GM12878 (cell line): ENCODE measurements at regions not wholly inside any gene's neighbourhood (a gene's known extent, or its start where the extent isn't known, plus 50 kb on each side); places are given as distances from the start of the nearest gene placed in this dataset.

ENCODE experiments used
- CEBPB ChIP-seq, 2 experiments: fragments of 150-350 bp in 1 of 2; IDR thresholded peaks; 2 replicates each; pipeline ENCODE4 v1.6.1; 2012 to 2014; ENCODE audit warnings: low read depth in 2 of 2, low read length in 2 of 2, borderline replicate concordance in 1 of 2, inconsistent platforms in 1 of 2
- CREM ChIP-seq: IDR thresholded peaks from 2 replicates; pipeline ENCODE4 v1.6.1; 2014; ENCODE audit warnings: antibody characterized with exemption, low read depth
- EZH2 ChIP-seq: IDR thresholded peaks from 2 replicates; pipeline ENCODE4 v1.6.1; 2012; ENCODE audit warnings: low read depth, mild to moderate bottlenecking, control low read depth, inconsistent platforms, low read length, borderline replicate concordance; ENCODE audit not compliant: control insufficient read depth
- JUND ChIP-seq: IDR thresholded peaks from 2 replicates; pipeline ENCODE4 v1.6.1; 2012; ENCODE audit warnings: low read depth, mild to moderate bottlenecking, low read length, improper control_type of control experiment, moderate library complexity
- KAT2A ChIP-seq: conservative IDR thresholded peaks from 2 replicates; pipeline ENCODE4 v1.6.1; 2011; ENCODE audit warnings: low read depth, low read length; ENCODE audit not compliant: control insufficient read depth
- MAX ChIP-seq: IDR thresholded peaks from 2 replicates; pipeline ENCODE4 v1.6.1; 2012; ENCODE audit warnings: low read depth, low read length, improper control_type of control experiment
- NFIC ChIP-seq: IDR thresholded peaks from 2 replicates; pipeline ENCODE4 v1.6.1; 2012; ENCODE audit warnings: low read depth, mild to moderate bottlenecking, inconsistent platforms, low read length, moderate library complexity
- POLR2A ChIP-seq: IDR thresholded peaks from 2 replicates; pipeline ENCODE4 v1.6.1; 2011; ENCODE audit warnings: low read depth, mild to moderate bottlenecking, low read length
- RFX5 ChIP-seq: IDR thresholded peaks from 2 replicates; pipeline ENCODE4 v1.6.1; 2011; ENCODE audit warnings: low read depth, low read length, improper control_type of control experiment
- SIN3A ChIP-seq: IDR thresholded peaks from 2 replicates; pipeline ENCODE4 v1.6.1; 2012; ENCODE audit warnings: low read depth, low read length, improper control_type of control experiment
- SMAD1 ChIP-seq: fragments of 450-650 bp; IDR thresholded peaks from 2 replicates; pipeline ENCODE4 v1.6.1; 2018; ENCODE audit warnings: mild to moderate bottlenecking, low read depth; ENCODE audit not compliant: partially characterized antibody
- TCF7 ChIP-seq: IDR thresholded peaks from 2 replicates; pipeline ENCODE4 v1.6.1; 2014; ENCODE audit warnings: antibody characterized with exemption, borderline replicate concordance
- TF ChIP-seq, protein P1 (sequence below), 3 experiments: IDR thresholded peaks in 2 of 3; conservative IDR thresholded peaks in 1 of 3; 2 replicates each; pipeline ENCODE4 v1.5.1; 2011; ENCODE audit warnings: low read depth in 3 of 3, low read length in 3 of 3, mild to moderate bottlenecking in 3 of 3, control low read depth in 2 of 3, moderate library complexity in 2 of 3, inconsistent platforms in 1 of 3, mixed read lengths in 1 of 3; ENCODE audit not compliant: control insufficient read depth in 2 of 3, insufficient read depth in 1 of 3; ENCODE audit errors: extremely low read depth in 1 of 3
- TF ChIP-seq, protein P2 (sequence below): fragments of 150-350 bp; IDR thresholded peaks from 2 replicates; pipeline ENCODE4 v1.6.1; 2016; ENCODE audit warnings: low read depth, low read length

- TF ChIP-seq CREM (no peak), JUND (no peak), POLR2A (no peak), TCF7 (no peak), EZH2 (no peak), SMAD1 (no peak), NFIC (no peak), SIN3A (no peak), RFX5 (no peak), MAX (no peak), KAT2A (no peak), CEBPB (IDR thresholded peaks at IDR 0.05; ENCODE audit: borderline replicate concordance in 1 of 2, low read depth in 2 of 2, low read length in 2 of 2) (no peak)
- TF ChIP-seq, protein P1, sequence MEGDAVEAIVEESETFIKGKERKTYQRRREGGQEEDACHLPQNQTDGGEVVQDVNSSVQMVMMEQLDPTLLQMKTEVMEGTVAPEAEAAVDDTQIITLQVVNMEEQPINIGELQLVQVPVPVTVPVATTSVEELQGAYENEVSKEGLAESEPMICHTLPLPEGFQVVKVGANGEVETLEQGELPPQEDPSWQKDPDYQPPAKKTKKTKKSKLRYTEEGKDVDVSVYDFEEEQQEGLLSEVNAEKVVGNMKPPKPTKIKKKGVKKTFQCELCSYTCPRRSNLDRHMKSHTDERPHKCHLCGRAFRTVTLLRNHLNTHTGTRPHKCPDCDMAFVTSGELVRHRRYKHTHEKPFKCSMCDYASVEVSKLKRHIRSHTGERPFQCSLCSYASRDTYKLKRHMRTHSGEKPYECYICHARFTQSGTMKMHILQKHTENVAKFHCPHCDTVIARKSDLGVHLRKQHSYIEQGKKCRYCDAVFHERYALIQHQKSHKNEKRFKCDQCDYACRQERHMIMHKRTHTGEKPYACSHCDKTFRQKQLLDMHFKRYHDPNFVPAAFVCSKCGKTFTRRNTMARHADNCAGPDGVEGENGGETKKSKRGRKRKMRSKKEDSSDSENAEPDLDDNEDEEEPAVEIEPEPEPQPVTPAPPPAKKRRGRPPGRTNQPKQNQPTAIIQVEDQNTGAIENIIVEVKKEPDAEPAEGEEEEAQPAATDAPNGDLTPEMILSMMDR (IDR thresholded peaks at IDR 0.05 in 2 of 3, conservative IDR thresholded peaks at IDR 0.05 in 1 of 3; ENCODE audit: control insufficient read depth in 2 of 3, extremely low read depth in 1 of 3, insufficient read depth in 1 of 3, low read depth in 3 of 3, low read length in 3 of 3): no peak
- TF ChIP-seq, protein P2, sequence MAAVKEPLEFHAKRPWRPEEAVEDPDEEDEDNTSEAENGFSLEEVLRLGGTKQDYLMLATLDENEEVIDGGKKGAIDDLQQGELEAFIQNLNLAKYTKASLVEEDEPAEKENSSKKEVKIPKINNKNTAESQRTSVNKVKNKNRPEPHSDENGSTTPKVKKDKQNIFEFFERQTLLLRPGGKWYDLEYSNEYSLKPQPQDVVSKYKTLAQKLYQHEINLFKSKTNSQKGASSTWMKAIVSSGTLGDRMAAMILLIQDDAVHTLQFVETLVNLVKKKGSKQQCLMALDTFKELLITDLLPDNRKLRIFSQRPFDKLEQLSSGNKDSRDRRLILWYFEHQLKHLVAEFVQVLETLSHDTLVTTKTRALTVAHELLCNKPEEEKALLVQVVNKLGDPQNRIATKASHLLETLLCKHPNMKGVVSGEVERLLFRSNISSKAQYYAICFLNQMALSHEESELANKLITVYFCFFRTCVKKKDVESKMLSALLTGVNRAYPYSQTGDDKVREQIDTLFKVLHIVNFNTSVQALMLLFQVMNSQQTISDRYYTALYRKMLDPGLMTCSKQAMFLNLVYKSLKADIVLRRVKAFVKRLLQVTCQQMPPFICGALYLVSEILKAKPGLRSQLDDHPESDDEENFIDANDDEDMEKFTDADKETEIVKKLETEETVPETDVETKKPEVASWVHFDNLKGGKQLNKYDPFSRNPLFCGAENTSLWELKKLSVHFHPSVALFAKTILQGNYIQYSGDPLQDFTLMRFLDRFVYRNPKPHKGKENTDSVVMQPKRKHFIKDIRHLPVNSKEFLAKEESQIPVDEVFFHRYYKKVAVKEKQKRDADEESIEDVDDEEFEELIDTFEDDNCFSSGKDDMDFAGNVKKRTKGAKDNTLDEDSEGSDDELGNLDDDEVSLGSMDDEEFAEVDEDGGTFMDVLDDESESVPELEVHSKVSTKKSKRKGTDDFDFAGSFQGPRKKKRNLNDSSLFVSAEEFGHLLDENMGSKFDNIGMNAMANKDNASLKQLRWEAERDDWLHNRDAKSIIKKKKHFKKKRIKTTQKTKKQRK: no peak
These were observed 337.2 kb downstream of the PAX3 start for GRCh38 chr2:221961561-221961960.
